B cell (primary cell): ENCODE measurements at regions not wholly inside any gene's neighbourhood (a gene's known extent, or its start where the extent isn't known, plus 50 kb on each side); places are given as distances from the start of the nearest gene placed in this dataset.

ENCODE experiments used
- EZH2 ChIP-seq: IDR thresholded peaks from 2 replicates; pipeline ENCODE4 v1.6.1; 2012; ENCODE audit warnings: borderline replicate concordance, low read depth, mild to moderate bottlenecking, moderate library complexity, low read length; ENCODE audit not compliant: insufficient read depth, poor library complexity, severe bottlenecking
- TF ChIP-seq, protein P1 (sequence below): fragments of 200-600 bp; IDR thresholded peaks from one replicate; pipeline ENCODE4 v1.8.0; 2022; ENCODE audit warnings: antibody characterized with exemption, mild to moderate bottlenecking

DNA sequence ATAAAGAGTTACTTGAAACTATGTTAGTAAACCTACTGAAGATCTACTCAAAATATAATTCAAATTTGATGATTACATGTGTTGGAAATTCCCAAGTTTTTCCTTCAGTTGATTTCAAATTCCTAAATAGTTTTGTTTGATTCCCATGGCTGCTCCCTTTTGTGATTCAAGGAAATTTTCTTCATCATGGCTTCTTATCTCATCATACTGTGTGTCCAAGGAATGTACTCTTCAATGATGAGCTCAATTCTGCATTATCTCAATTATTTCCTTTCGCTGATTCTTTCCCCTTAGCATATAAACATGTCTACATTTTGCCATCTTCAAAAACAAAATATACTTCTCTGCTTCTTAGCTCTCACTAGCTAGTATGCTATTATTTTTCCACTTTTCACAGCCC is 460.4 kb upstream of the NAALADL2 start:
- TF ChIP-seq, protein P1, sequence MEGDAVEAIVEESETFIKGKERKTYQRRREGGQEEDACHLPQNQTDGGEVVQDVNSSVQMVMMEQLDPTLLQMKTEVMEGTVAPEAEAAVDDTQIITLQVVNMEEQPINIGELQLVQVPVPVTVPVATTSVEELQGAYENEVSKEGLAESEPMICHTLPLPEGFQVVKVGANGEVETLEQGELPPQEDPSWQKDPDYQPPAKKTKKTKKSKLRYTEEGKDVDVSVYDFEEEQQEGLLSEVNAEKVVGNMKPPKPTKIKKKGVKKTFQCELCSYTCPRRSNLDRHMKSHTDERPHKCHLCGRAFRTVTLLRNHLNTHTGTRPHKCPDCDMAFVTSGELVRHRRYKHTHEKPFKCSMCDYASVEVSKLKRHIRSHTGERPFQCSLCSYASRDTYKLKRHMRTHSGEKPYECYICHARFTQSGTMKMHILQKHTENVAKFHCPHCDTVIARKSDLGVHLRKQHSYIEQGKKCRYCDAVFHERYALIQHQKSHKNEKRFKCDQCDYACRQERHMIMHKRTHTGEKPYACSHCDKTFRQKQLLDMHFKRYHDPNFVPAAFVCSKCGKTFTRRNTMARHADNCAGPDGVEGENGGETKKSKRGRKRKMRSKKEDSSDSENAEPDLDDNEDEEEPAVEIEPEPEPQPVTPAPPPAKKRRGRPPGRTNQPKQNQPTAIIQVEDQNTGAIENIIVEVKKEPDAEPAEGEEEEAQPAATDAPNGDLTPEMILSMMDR = no peak
- TF ChIP-seq EZH2 = no peak
